Smooth muscle cell (in vitro differentiated cells): ENCODE measurements at regions not wholly inside any gene's neighbourhood (a gene's known extent, or its start where the extent isn't known, plus 50 kb on each side); places are given as distances from the start of the nearest gene placed in this dataset.

ENCODE experiments used
- DNase-seq: peaks from one replicate; lab custom pipeline; 2025; ENCODE audit not compliant: unreplicated experiment; lab: John Stamatoyannopoulos, UW
- H2AFZ ChIP-seq: fragments of 200-600 bp; sonication (generic); 2 replicates; pipeline ENCODE4 v1.6.0; 2016; ENCODE audit warnings: antibody characterized with exemption, low read depth, mild to moderate bottlenecking
- H3F3A ChIP-seq: fragments of 200-600 bp; sonication (generic); 2 replicates; pipeline ENCODE4 v1.6.0; 2017; ENCODE audit warnings: antibody characterized with exemption, low read depth
- H3K27ac ChIP-seq: fragments of 200-600 bp; sonication (generic); 2 replicates; pipeline ENCODE4 v1.5.1; 2016; ENCODE audit warnings: low read depth, mild to moderate bottlenecking
- H3K27me3 ChIP-seq: fragments of 200-600 bp; sonication (generic); 2 replicates; pipeline ENCODE4 v1.6.1; 2016; ENCODE audit warnings: low read depth, mild to moderate bottlenecking
- H3K36me3 ChIP-seq: fragments of 200-600 bp; sonication (generic); 2 replicates; pipeline ENCODE4 v1.5.1; 2016; ENCODE audit warnings: low read depth
- H3K4me1 ChIP-seq: fragments of 200-600 bp; sonication (generic); 2 replicates; pipeline ENCODE4 v1.5.1; 2016; ENCODE audit warnings: low read depth
- H3K4me2 ChIP-seq: fragments of 200-600 bp; sonication (generic); 2 replicates; pipeline ENCODE4 v1.6.0; 2016; ENCODE audit warnings: mild to moderate bottlenecking
- H3K4me3 ChIP-seq: fragments of 200-600 bp; sonication (generic); 2 replicates; pipeline ENCODE4 v1.5.1; 2016; ENCODE audit warnings: mild to moderate bottlenecking
- H3K79me2 ChIP-seq: fragments of 200-600 bp; sonication (generic); 2 replicates; pipeline ENCODE4 v1.6.0; 2016; ENCODE audit warnings: low read depth, mild to moderate bottlenecking
- H3K9ac ChIP-seq: fragments of 200-600 bp; sonication (generic); 2 replicates; pipeline ENCODE4 v1.6.0; 2016; ENCODE audit warnings: low read depth
- H3K9me3 ChIP-seq: fragments of 200-600 bp; sonication (generic); replicated peaks from 2 replicates; pipeline ENCODE4 v1.5.1; 2016; ENCODE audit warnings: low read depth
- H4K20me1 ChIP-seq: fragments of 200-600 bp; sonication (generic); 2 replicates; pipeline ENCODE4 v1.6.0; 2016; ENCODE audit warnings: low read depth
- CTCF ChIP-seq: fragments of 200-600 bp; sonication (generic); IDR thresholded peaks from 2 replicates; pipeline ENCODE4 v1.5.1; 2017; ENCODE audit warnings: borderline replicate concordance, mild to moderate bottlenecking, antibody characterized with exemption; ENCODE audit not compliant: insufficient read depth, poor library complexity, severe bottlenecking
- whole genome bisulfite sequencing: methylation state at CpG from one replicate; pipeline ENCODE4 v1.1.7; 2016; ENCODE audit warnings: low lambda C conversion rate; 5-methylcytosine and 5-hydroxymethylcytosine counted together

GRCh38 chr4:20443015-20443805, 191.5 kb downstream of the SLIT2 start:
- TF ChIP-seq CTCF: no peak
- 97% methylated on average over 1 of the region's 1 CpG for WGBS
- Histone ChIP-seq H3F3A (peaks cover 6% of the 10 kb centered on the region), H3K79me2 (no peaks in the 10 kb centered on the region), H3K9ac (no peak overlapping the region), H3K4me2 (no peak overlapping the region), H3K27ac (no peak overlapping the region), H4K20me1 (peaks cover 72% of the 10 kb centered on the region), H3K9me3 (no peaks in the 10 kb centered on the region), H3K4me3 (no peak overlapping the region), H3K36me3 (no peaks in the 10 kb centered on the region), H2AFZ (no peak overlapping the region), H3K4me1 (peaks cover 13% of the 10 kb centered on the region), H3K27me3 (no peaks in the 10 kb centered on the region)
- no peak for DNase-seq

DNA sequence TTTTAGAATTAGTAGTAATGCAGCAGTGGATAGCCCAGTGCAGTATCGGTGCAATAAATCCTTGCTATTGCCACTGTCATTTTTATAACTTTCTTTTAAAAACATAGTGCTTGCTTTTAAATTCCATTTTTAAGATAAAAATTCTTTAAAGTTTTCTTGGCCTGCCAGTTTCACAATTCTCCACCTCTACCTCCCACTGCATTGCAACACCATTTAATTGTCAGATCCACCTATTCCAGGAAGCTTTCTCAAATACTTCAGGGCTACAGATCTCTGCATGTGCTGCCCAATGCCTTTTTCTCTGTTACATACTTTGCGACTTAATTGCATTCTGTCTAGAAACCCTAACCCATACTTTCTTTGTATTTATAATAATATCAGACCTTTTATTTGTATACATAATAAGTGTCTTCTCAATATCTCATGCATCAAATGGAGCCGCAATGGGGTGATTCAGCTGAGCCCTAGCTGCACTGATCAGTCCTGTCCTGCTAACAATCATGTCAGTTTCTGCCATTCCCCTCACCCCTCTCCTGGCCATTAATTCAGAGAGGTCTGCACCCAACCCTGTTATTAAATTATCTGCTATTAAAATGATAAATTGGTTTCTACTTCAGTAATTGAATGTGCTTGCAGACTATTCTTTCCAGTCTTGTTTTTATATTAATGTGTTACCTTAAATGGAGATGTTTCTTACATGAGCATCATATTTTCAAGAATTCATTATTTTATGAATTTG, 193.1 kb downstream of the SLIT2 start:
- H3K4me1 ChIP-seq: peaks cover 13% of the 10 kb centered on the region
- H3K4me2 ChIP-seq: no peak overlapping the region
- WGBS: 93% methylated on average over 3 of the region's 3 CpGs
- DNase-seq: no peak
- H3K36me3 ChIP-seq: no peaks in the 10 kb centered on the region
- H3K27me3 ChIP-seq: no peaks in the 10 kb centered on the region
- H3K9ac ChIP-seq: no peak overlapping the region
- peaks cover 6% of the 10 kb centered on the region for H3F3A ChIP-seq
- no peaks in the 10 kb centered on the region for H3K79me2 ChIP-seq
- H3K9me3 ChIP-seq: no peaks in the 10 kb centered on the region
- H3K27ac ChIP-seq: no peak overlapping the region
- TF ChIP-seq CTCF: no peak
- no peak overlapping the region for H2AFZ ChIP-seq
- H3K4me3 ChIP-seq: no peak overlapping the region
- H4K20me1 ChIP-seq: peaks cover 70% of the 10 kb centered on the region

- WGBS: 26% methylated on average over 5 of the region's 5 CpGs
- H3K36me3 ChIP-seq: no peaks in the 10 kb centered on the region
- peaks cover 73% of the 10 kb centered on the region for H4K20me1 ChIP-seq
- no peaks in the 10 kb centered on the region for H3K79me2 ChIP-seq
- peaks cover 13% of the 10 kb centered on the region for H3K4me1 ChIP-seq
- H3K4me3 ChIP-seq: no peak overlapping the region
- peak overlapping the region; percentile 14 for H3K27ac ChIP-seq
- H3F3A ChIP-seq: peaks cover 6% of the 10 kb centered on the region
- peak overlapping the region; percentile 19 for H3K4me2 ChIP-seq
- no peak for TF ChIP-seq CTCF
- no peak for DNase-seq
- H3K9me3 ChIP-seq: no peaks in the 10 kb centered on the region
- H3K27me3 ChIP-seq: peaks cover 6% of the 10 kb centered on the region
- H2AFZ ChIP-seq: no peak overlapping the region
- no peak overlapping the region for H3K9ac ChIP-seq
Measured at GRCh38 chr4:20445933-20446723, 194.4 kb downstream of the SLIT2 start.
